ENCODE measurements at regions not wholly inside any gene's neighbourhood (a gene's known extent, or its start where the extent isn't known, plus 50 kb on each side); places are given as distances from the start of the nearest gene placed in this dataset.

DNA sequence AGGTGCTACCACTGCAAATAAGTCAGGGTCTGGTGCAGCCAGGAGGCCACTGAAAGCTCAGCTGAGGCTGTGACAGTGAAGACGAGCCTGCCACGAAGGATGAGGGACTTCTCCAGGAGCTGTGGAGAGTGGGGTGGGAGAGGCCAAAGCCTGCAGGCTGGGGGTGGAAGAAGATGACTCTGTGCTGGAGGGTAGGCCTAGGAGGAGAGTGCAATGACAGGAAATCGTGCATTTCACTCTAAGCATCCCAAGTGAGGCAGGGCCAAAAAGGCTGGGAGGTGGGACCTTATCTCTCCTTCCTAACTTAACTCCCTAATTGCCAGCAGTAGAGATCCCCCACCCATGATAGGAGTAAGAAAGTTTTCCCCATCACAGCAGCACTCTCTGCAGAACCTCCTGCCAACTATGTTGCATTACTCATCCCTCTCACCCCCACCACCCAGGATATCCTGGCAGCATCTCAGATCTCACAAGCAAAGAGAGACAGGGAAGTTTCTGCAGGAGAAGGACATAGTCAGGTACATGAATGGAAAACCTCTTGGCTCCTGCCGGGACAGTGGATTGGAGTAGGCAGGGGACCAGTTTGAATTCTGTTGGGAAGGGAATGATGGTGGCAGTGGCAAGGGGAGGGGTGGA lies 466.2 kb downstream of the CDH26 start:
- TF ChIP-seq, protein P1, sequence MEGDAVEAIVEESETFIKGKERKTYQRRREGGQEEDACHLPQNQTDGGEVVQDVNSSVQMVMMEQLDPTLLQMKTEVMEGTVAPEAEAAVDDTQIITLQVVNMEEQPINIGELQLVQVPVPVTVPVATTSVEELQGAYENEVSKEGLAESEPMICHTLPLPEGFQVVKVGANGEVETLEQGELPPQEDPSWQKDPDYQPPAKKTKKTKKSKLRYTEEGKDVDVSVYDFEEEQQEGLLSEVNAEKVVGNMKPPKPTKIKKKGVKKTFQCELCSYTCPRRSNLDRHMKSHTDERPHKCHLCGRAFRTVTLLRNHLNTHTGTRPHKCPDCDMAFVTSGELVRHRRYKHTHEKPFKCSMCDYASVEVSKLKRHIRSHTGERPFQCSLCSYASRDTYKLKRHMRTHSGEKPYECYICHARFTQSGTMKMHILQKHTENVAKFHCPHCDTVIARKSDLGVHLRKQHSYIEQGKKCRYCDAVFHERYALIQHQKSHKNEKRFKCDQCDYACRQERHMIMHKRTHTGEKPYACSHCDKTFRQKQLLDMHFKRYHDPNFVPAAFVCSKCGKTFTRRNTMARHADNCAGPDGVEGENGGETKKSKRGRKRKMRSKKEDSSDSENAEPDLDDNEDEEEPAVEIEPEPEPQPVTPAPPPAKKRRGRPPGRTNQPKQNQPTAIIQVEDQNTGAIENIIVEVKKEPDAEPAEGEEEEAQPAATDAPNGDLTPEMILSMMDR (conservative IDR thresholded peaks at IDR 0.05; ENCODE audit: control insufficient read depth, insufficient read depth, low read depth, low read length) = no peak
- H3K4me3 ChIP-seq (ENCODE audit: control insufficient read depth, low read depth, low read length) = no peak overlapping the region
- DNase-seq (ENCODE audit: low read depth) = peak; percentile 6

DNA sequence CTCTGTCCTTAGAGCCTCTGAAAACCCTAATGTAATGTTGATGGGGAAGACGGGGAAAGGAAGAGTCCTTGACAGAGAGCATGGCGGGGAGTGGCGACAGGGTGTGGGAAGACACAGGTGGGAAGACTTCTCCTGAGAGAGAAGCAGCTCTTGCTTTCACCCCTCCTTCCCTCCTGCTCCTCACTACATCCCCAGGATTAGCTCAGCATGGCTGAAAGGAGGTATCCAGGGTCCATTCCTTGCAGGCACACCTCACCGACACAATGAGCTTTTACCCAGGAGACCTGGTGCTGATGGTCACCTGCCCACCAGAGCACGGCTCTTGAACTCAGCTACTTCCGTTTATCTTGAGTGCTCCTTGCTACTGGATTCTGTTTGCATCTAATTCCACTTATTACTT lies 469.3 kb downstream of the CDH26 start:
- no peak overlapping the region for H3K4me3 ChIP-seq (ENCODE audit: control insufficient read depth, low read depth, low read length)
- TF ChIP-seq, protein P1 (conservative IDR thresholded peaks at IDR 0.05; ENCODE audit: control insufficient read depth, insufficient read depth, low read depth, low read length) = no peak
- DNase-seq (ENCODE audit: low read depth) = no peak

DNA sequence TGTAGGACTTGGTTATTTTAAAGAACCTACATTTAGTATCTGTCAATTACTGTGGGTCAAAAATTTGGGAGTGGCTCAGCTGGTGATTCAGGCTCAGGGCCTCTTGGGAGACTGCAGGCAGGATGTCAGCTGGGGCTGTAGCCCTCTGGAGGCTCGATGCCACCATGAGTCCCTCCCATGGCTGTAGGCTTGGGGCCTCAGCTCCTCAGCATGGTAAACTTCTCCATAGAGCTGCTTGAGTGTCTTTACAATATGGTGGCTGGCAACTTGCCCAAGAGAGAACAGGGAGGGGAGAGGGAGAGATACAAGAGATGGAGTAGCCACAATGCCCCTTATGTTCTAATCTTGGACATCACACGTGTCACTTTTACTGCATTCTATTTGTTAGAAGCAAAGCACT lies 470.4 kb downstream of the CDH26 start:
- TF ChIP-seq, protein P1 (conservative IDR thresholded peaks at IDR 0.05; ENCODE audit: control insufficient read depth, insufficient read depth, low read depth, low read length) = no peak
- no peak overlapping the region for H3K4me3 ChIP-seq (ENCODE audit: control insufficient read depth, low read depth, low read length)

DNA sequence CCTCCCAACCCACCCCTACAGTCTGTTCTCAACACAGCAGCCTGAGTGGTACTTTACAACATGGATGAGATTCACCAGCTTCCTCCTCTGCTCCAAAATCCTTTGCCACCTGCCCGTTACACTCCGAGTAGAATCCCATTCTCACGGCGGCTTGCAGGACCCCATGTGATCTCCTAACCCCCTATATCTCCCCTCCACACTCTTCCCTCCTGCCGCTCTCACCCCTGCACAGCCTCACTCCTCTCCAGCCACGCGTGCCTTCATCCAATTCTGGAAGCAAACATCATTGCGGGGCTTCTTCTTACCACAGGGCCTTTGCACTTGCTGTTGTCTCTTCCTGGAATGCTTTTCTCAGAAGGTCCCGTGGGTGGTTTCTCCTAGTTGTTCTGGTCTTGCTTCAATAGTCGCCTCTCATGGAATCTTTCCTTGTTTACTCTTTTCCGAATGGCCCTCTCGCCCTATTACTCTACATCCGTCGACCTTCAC lies 472.3 kb downstream of the CDH26 start:
- TF ChIP-seq, protein P1 (conservative IDR thresholded peaks at IDR 0.05; ENCODE audit: control insufficient read depth, insufficient read depth, low read depth, low read length) = no peak
- H3K4me3 ChIP-seq (ENCODE audit: control insufficient read depth, low read depth, low read length) = no peak overlapping the region
- DNase-seq (ENCODE audit: low read depth) = no peak

More for the DNA sequence above, 470.4 kb downstream of the CDH26 start:
- DNase-seq (ENCODE audit: low read depth) = no peak

DNA sequence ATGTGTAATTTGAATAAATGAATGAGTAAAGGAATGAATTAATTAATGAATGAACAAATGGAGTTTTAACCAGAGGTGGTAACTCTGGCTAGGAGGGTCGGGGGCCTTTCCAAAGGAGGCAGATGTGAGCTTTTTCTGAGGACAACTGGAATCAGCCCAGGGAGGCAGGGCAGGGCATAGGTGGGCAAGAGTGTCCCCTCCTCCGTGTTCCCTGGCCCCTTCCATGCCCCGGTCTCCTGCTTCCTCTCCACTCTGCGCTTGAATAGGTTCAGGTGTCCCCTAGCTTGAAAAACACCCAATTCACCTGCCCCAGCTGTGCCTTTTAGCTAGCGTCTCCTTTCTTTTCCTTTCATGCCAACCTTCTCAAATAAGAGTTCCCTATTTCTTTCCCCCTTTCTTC lies 473.1 kb downstream of the CDH26 start:
- TF ChIP-seq, protein P1 (conservative IDR thresholded peaks at IDR 0.05; ENCODE audit: control insufficient read depth, insufficient read depth, low read depth, low read length) = no peak
- no peak for DNase-seq (ENCODE audit: low read depth)

DNA sequence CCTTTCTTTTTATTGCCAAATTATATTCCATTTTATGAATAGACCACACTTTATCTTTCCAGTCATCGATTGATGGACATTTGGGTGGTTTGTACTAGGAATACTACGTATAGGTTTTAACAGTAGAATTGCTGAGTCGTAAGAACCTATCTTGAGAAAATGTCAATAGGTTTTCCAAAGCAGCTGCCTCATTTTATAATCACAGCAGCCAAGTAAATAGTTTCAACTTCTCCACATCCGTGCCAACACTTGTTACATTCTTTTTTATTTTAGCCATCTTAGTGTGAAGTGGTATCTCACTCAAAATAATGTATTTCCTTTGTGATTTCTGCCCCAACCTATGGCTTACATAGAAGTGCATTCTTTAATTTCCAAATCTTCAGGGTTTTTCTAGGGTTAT lies 479.2 kb downstream of the CDH26 start:
- TF ChIP-seq, protein P1 (conservative IDR thresholded peaks at IDR 0.05; ENCODE audit: control insufficient read depth, insufficient read depth, low read depth, low read length) = no peak
- no peak overlapping the region for H3K4me3 ChIP-seq (ENCODE audit: control insufficient read depth, low read depth, low read length)
- DNase-seq (ENCODE audit: low read depth) = no peak

More for the DNA sequence above, 473.1 kb downstream of the CDH26 start:
- no peak overlapping the region for H3K4me3 ChIP-seq (ENCODE audit: control insufficient read depth, low read depth, low read length)

Measured in fibroblast of mammary gland (primary cell).